Adrenal gland (tissue), 9 donors: ENCODE measurements at regions not wholly inside any gene's neighbourhood (a gene's known extent, or its start where the extent isn't known, plus 50 kb on each side); places are given as distances from the start of the nearest gene placed in this dataset.

Source experiments
- DNase-seq, 7 donors: peaks; one replicate each; pipeline ENCODE4 v3.0.0-alpha.2; 2019 to 2020
- H3K27ac ChIP-seq, 5 donors: fragments of 200-600 bp; sonication (generic) in 4 of 5; 1 replicate in 3 of 5; 2 replicates in 2 of 5; pipeline versions ENCODE4 v1.5.1 to v1.8.0; 2016 to 2020; ENCODE audit warnings: mild to moderate bottlenecking in 1 of 5
- H3K27me3 ChIP-seq: fragments of 200-600 bp; 2 replicates; pipeline ENCODE4 v1.8.0; 2021
- H3K36me3 ChIP-seq, 2 donors: fragments of 200-600 bp; replicated peaks in 1 of 2; 1 replicate in 1 of 2; 2 replicates in 1 of 2; pipeline versions ENCODE4 v1.5.1 to v1.8.0; 2018 to 2022
- H3K4me1 ChIP-seq, 2 donors: fragments of 200-600 bp; replicated peaks in 1 of 2; 1 replicate in 1 of 2; 2 replicates in 1 of 2; pipeline versions ENCODE4 v1.5.1 to v1.8.0; 2018 to 2021
- H3K4me3 ChIP-seq, 4 donors: fragments of 200-600 bp; sonication (generic) in 3 of 4; one replicate each; pipeline ENCODE4 v1.5.1; 2016 to 2018
- H3K9me3 ChIP-seq, 3 donors: fragments of 200-600 bp; sonication (generic) in 1 of 3; replicated peaks in 1 of 3; 1 replicate in 2 of 3; 2 replicates in 1 of 3; pipeline versions ENCODE4 v1.5.1 to v1.8.0; 2016 to 2021
- POLR2A ChIP-seq, 2 donors: fragments of 450-650 bp; IDR thresholded peaks; one replicate each; pipeline ENCODE4 v1.6.1; 2017; ENCODE audit warnings: antibody characterized with exemption in 2 of 2, mild to moderate bottlenecking in 2 of 2, moderate library complexity in 1 of 2
- WGBS, 4 donors: extraction: QIAGEN DNeasy Blood & Tissue Kit in 2 of 4; methylation state at CpG; one replicate each; pipeline versions ENCODE4 v1.1.5 to v1.1.7; 2013 to 2017; 5-methylcytosine and 5-hydroxymethylcytosine counted together
- intact Hi-C, 2 donors: fragments of 100-400 bp; cut with DNase I; formaldehyde crosslinking; loops; one replicate each; pipeline versions ENCODE4 v1.14.1 to v1.15.0; 2022 to 2023
- TF ChIP-seq, protein P1 (sequence below), 6 experiments: fragments of 450-650 bp in 4 of 6; fragments of 200-600 bp in 2 of 6; sonication (generic) in 1 of 6; IDR thresholded peaks; 1 replicate in 5 of 6; 2 replicates in 1 of 6; pipeline versions ENCODE4 v1.5.1 to v1.8.0; 2016 to 2021; ENCODE audit warnings: antibody characterized with exemption in 6 of 6, mild to moderate bottlenecking in 2 of 6, moderate library complexity in 1 of 6
- donor health status: healthy with polysubstance abuse.
- donor health status: Bipolar disorder and iron deficiency.
- donor health status: DM: yes; HTN: yes; CAD: no.
- donor health status: DM: no; HTN: no; CAD: no.
- donor health status: DM: no; HTN: no; CAD: no.

DNA sequence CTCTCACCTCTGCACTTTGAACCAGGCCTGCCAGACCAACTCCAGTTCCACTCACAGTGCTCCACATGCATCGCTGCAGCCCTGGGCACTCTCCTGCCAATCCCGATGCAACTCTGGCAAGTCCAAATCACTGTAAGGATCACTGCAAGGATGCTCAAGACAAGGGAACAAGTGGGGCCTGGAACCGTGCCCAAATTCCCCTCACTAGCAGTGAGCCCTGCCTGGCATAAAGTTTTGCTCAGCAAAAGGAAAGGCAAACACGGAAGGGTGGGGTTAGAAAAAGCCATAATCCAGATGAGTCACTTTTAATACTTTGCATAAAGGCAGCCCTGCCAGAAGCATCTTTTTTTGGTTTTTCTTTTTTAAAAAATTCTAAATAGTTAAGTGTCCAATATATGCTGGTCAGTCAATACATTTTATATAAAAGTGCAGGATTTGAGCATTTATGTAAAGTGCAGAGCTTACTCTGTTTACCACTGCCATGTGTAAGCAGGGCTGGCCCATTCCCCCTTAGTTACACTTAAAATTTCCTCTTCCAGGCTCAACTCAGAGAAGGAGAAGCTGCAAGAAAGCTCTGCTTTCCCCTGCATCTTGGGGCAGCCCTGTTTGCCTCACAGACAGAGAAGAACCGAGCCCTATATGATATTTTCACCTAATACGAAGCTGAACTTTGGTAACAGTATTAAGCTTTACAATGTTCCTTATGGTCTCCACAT lies 102.2 kb downstream of the CD47 start:
- DNase-seq = peak in 4 of 7 donors; percentile 38 to 66 (median 50)
- intact Hi-C loops = no loop called here
- TF ChIP-seq POLR2A (IDR thresholded peaks at IDR 0.05) = no peak
- TF ChIP-seq, protein P1, sequence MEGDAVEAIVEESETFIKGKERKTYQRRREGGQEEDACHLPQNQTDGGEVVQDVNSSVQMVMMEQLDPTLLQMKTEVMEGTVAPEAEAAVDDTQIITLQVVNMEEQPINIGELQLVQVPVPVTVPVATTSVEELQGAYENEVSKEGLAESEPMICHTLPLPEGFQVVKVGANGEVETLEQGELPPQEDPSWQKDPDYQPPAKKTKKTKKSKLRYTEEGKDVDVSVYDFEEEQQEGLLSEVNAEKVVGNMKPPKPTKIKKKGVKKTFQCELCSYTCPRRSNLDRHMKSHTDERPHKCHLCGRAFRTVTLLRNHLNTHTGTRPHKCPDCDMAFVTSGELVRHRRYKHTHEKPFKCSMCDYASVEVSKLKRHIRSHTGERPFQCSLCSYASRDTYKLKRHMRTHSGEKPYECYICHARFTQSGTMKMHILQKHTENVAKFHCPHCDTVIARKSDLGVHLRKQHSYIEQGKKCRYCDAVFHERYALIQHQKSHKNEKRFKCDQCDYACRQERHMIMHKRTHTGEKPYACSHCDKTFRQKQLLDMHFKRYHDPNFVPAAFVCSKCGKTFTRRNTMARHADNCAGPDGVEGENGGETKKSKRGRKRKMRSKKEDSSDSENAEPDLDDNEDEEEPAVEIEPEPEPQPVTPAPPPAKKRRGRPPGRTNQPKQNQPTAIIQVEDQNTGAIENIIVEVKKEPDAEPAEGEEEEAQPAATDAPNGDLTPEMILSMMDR (IDR thresholded peaks at IDR 0.05) = no peak
- Histone ChIP-seq H3K27ac (no peak overlapping the region), H3K4me1 (peaks cover 5 to 19% of the 10 kb centered on the region in 2 donors), H3K4me3 (no peak overlapping the region), H3K27me3 (no peaks in the 10 kb centered on the region), H3K36me3 (no peaks in the 10 kb centered on the region), H3K9me3 (no peaks in the 10 kb centered on the region)
- WGBS, 4 donors = 50 to 80% (median 62%) methylated on average over 6 of the region's 6 CpGs

GRCh38 chr3:107987036-107987939 lies 103.5 kb downstream of the CD47 start:
- Histone ChIP-seq H3K27me3 (no peaks in the 10 kb centered on the region), H3K36me3 (no peaks in the 10 kb centered on the region), H3K27ac (peak overlapping the region in 3 of 5 donors; percentile 25 to 52 (median 46)), H3K9me3 (no peaks in the 10 kb centered on the region), H3K4me3 (no peak overlapping the region), H3K4me1 (peaks cover 5 to 19% of the 10 kb centered on the region in 2 donors)
- intact Hi-C loops = no loop called here
- WGBS, 4 donors = 11 to 20% (median 15%) methylated on average over 8 of the region's 8 CpGs
- TF ChIP-seq POLR2A (IDR thresholded peaks at IDR 0.05) = no peak
- TF ChIP-seq, protein P1 (IDR thresholded peaks at IDR 0.05) = no peak
- peak; percentile 80 to 96 (median 89) for DNase-seq

GRCh38 chr3:107986505-107986904 lies 104.3 kb downstream of the CD47 start:
- DNase-seq = no peak
- intact Hi-C loops = no loop called here
- Histone ChIP-seq H3K9me3 (no peaks in the 10 kb centered on the region), H3K27me3 (no peaks in the 10 kb centered on the region), H3K36me3 (no peaks in the 10 kb centered on the region), H3K27ac (peak overlapping the region in 2 of 5 donors; percentile 46 to 52), H3K4me1 (peaks cover 5 to 19% of the 10 kb centered on the region in 2 donors), H3K4me3 (no peak overlapping the region)
- 62 to 88% (median 80%) methylated on average over 4 of the region's 4 CpGs for WGBS, 4 donors
- no peak for TF ChIP-seq POLR2A (IDR thresholded peaks at IDR 0.05)
- TF ChIP-seq, protein P1 (IDR thresholded peaks at IDR 0.05) = no peak

GRCh38 chr3:107985496-107985895 lies 105.3 kb downstream of the CD47 start:
- intact Hi-C loops = no loop called here
- TF ChIP-seq, protein P1 (IDR thresholded peaks at IDR 0.05) = no peak
- no peak for TF ChIP-seq POLR2A (IDR thresholded peaks at IDR 0.05)
- WGBS, 4 donors = 53 to 73% (median 59%) methylated on average over 4 of the region's 4 CpGs
- DNase-seq = peak in 1 of 7 donors; percentile 11
- H3K36me3 ChIP-seq = no peaks in the 10 kb centered on the region
- no peak overlapping the region for H3K4me3 ChIP-seq
- no peaks in the 10 kb centered on the region for H3K27me3 ChIP-seq
- peaks cover 5 to 19% of the 10 kb centered on the region in 2 donors for H3K4me1 ChIP-seq
- H3K9me3 ChIP-seq = no peaks in the 10 kb centered on the region
- no peak overlapping the region for H3K27ac ChIP-seq
